T-helper 9 cell (primary cell): ENCODE measurements at regions not wholly inside any gene's neighbourhood (a gene's known extent, or its start where the extent isn't known, plus 50 kb on each side); places are given as distances from the start of the nearest gene placed in this dataset.
"Not testable (repeated sequence)": the region's sequence is repeated elsewhere in the genome, so short reads cannot be mapped to it uniquely, and the experiment has no call there.

Experiments used
- DNase-seq: peaks from one replicate; pipeline ENCODE4 v3.0.0-alpha.2; 2020

- no peak for DNase-seq
Observed at GRCh38 chr10:44267007-44267406, 117.9 kb downstream of the CXCL12 start.

GRCh38 chr10:44264244-44264643 is 120.7 kb downstream of the CXCL12 start:
- DNase-seq, result no peak

- DNase-seq, result no peak
Observed at GRCh38 chr10:44263771-44264170, 121.1 kb downstream of the CXCL12 start.

- DNase-seq, result no peak
Observed at GRCh38 chr10:44262551-44263251, 122.2 kb downstream of the CXCL12 start.

- no peak for DNase-seq
Observed at GRCh38 chr10:44261710-44262455, 123.0 kb downstream of the CXCL12 start.

GRCh38 chr10:44261296-44261695 is 123.6 kb downstream of the CXCL12 start:
- DNase-seq, result no peak

- no peak for DNase-seq
Observed at GRCh38 chr10:44260286-44260928, 124.5 kb downstream of the CXCL12 start.

GRCh38 chr10:44259090-44259874 is 125.6 kb downstream of the CXCL12 start:
- no peak for DNase-seq

GRCh38 chr10:44258460-44259089 is 126.3 kb downstream of the CXCL12 start:
- DNase-seq, result no peak

GRCh38 chr10:44258019-44258418 is 126.9 kb downstream of the CXCL12 start:
- no peak for DNase-seq

- no peak for DNase-seq
Observed at GRCh38 chr10:44253769-44254462, 131.0 kb downstream of the CXCL12 start.

- not testable (repeated sequence) for DNase-seq
Observed at GRCh38 chr10:44252631-44253030, 132.3 kb downstream of the CXCL12 start.

- DNase-seq, result not testable (repeated sequence)
Observed at GRCh38 chr10:44249933-44250332, 135.0 kb downstream of the CXCL12 start.

- DNase-seq, result no peak
Observed at GRCh38 chr10:44249490-44249889, 135.4 kb downstream of the CXCL12 start.

GRCh38 chr10:44246700-44247099 is 138.2 kb downstream of the CXCL12 start:
- not testable (repeated sequence) for DNase-seq

- not testable (repeated sequence) for DNase-seq
Observed at GRCh38 chr10:44246287-44246686, 138.6 kb downstream of the CXCL12 start.

- no peak for DNase-seq
Observed at GRCh38 chr10:44245601-44245938, 139.3 kb downstream of the CXCL12 start.

GRCh38 chr10:44244745-44245600 is 139.9 kb downstream of the CXCL12 start:
- DNase-seq, result no peak

GRCh38 chr10:44243851-44244510 is 140.9 kb downstream of the CXCL12 start:
- DNase-seq, result no peak

GRCh38 chr10:44242826-44243225 is 142.1 kb downstream of the CXCL12 start:
- no peak for DNase-seq
